RWPE1 (cell line): ENCODE measurements at regions not wholly inside any gene's neighbourhood (a gene's known extent, or its start where the extent isn't known, plus 50 kb on each side); places are given as distances from the start of the nearest gene placed in this dataset.

Experiments used
- CTCF ChIA-PET: fragments of 350-600 bp; sonication (Branson Sonifier 250); formaldehyde crosslinking; extraction: SDS; loops from one replicate; lab custom pipeline; 2021; lab: Yijun Ruan, JAX
- POLR2A ChIA-PET: fragments of 400-600 bp; formaldehyde crosslinking; extraction: SDS; loops from one replicate; lab custom pipeline; 2020; ENCODE audit warnings: antibody characterized with exemption; ENCODE audit not compliant: low non-redundant PET; lab: Yijun Ruan, JAX
- DNase-seq: peaks from one replicate; pipeline ENCODE4 v3.0.0; 2012; ENCODE audit warnings: low spot score
- H3K27ac ChIP-seq: fragments of 450-650 bp; 2 replicates; pipeline ENCODE4 v1.5.1; 2017
- CTCF ChIP-seq: fragments of 450-650 bp; conservative IDR thresholded peaks from 2 replicates; pipeline ENCODE4 v1.5.1; 2017; ENCODE audit warnings: low read depth, mild to moderate bottlenecking

GRCh38 chr2:7292154-7292691 lies 375.0 kb downstream of the RNF144A start:
- ChIA-PET CTCF (no interaction called here), POLR2A (no interaction called here)
- no peak for TF ChIP-seq CTCF
- H3K27ac ChIP-seq = no peak overlapping the region
- DNase-seq = no peak

GRCh38 chr2:7309582-7309981 lies 392.4 kb downstream of the RNF144A start:
- POLR2A ChIA-PET = no interaction called here
- H3K27ac ChIP-seq = no peak overlapping the region
- DNase-seq = no peak
- no peak for TF ChIP-seq CTCF
- CTCF ChIA-PET = no interaction called here

GRCh38 chr2:7324706-7325105 lies 407.5 kb downstream of the RNF144A start:
- H3K27ac ChIP-seq = no peak overlapping the region
- TF ChIP-seq CTCF = no peak
- POLR2A ChIA-PET = interaction anchor here (1.3 kb wide), 1 partner anchor 31 kb away, joined by 4 read pairs; no protein-coding TSS in a partner anchor
- no peak for DNase-seq
- CTCF ChIA-PET = no interaction called here

GRCh38 chr2:7325186-7325585 lies 408.0 kb downstream of the RNF144A start:
- POLR2A ChIA-PET = interaction anchor here (1.3 kb wide), 1 partner anchor 31 kb away, joined by 4 read pairs; no protein-coding TSS in a partner anchor
- H3K27ac ChIP-seq = no peak overlapping the region
- no peak for DNase-seq
- TF ChIP-seq CTCF = no peak
- CTCF ChIA-PET = no interaction called here

GRCh38 chr2:7329465-7329864 lies 412.3 kb downstream of the RNF144A start:
- ChIA-PET CTCF (no interaction called here), POLR2A (no interaction called here)
- DNase-seq = no peak
- H3K27ac ChIP-seq = no peak overlapping the region
- TF ChIP-seq CTCF = no peak

GRCh38 chr2:7333189-7333765 lies 416.1 kb downstream of the RNF144A start:
- ChIA-PET CTCF (no interaction called here), POLR2A (no interaction called here)
- no peak overlapping the region for H3K27ac ChIP-seq
- TF ChIP-seq CTCF = no peak
- DNase-seq = peak; percentile 3
